Transverse colon (tissue), 4 donors: ENCODE measurements at regions not wholly inside any gene's neighbourhood (a gene's known extent, or its start where the extent isn't known, plus 50 kb on each side); places are given as distances from the start of the nearest gene placed in this dataset.

Experiments used
- DNase-seq: peaks from one replicate; pipeline ENCODE4 v3.0.0-alpha.2; 2019
- H3K27ac ChIP-seq, 4 donors: fragments of 200-600 bp; sonication (generic); 2 replicates each; pipeline ENCODE4 v1.5.1; 2016 to 2018; ENCODE audit warnings: inconsistent platforms in 4 of 4
- H3K27me3 ChIP-seq: fragments of 200-600 bp; sonication (generic); 2 replicates; pipeline ENCODE4 v1.5.1; 2017; ENCODE audit warnings: inconsistent platforms
- H3K36me3 ChIP-seq, 4 donors: fragments of 200-600 bp; sonication (generic); 2 replicates each; pipeline ENCODE4 v1.5.1; 2017 to 2019; ENCODE audit warnings: inconsistent platforms in 4 of 4
- H3K4me1 ChIP-seq, 4 donors: fragments of 200-600 bp; sonication (generic); 2 replicates each; pipeline ENCODE4 v1.5.1; 2017 to 2020; ENCODE audit warnings: inconsistent platforms in 4 of 4
- H3K4me3 ChIP-seq, 4 donors: fragments of 200-600 bp; sonication (generic); 1 replicate in 1 of 4; 2 replicates in 3 of 4; pipeline versions ENCODE4 v1.5.1 to v1.6.1; 2017 to 2019; ENCODE audit warnings: inconsistent platforms in 4 of 4
- H3K9me3 ChIP-seq, 2 donors: fragments of 200-600 bp; sonication (generic); 2 replicates each; pipeline ENCODE4 v1.5.1; 2017 to 2019; ENCODE audit warnings: inconsistent platforms in 2 of 2
- CTCF ChIP-seq, 5 experiments: fragments of 200-600 bp in 3 of 5; fragments of 450-650 bp in 2 of 5; sonication (generic) in 3 of 5; IDR thresholded peaks; 1 replicate in 2 of 5; 2 replicates in 3 of 5; pipeline ENCODE4 v1.5.1; 2016 to 2017; ENCODE audit warnings: antibody characterized with exemption in 5 of 5, inconsistent platforms in 3 of 5, mild to moderate bottlenecking in 2 of 5, moderate library complexity in 1 of 5
- EP300 ChIP-seq: sonication (generic); formaldehyde crosslinking; IDR thresholded peaks from one replicate; pipeline ENCODE4 v1.6.1; 2017; ENCODE audit warnings: antibody characterized with exemption, low read depth
- POLR2A ChIP-seq: fragments of 450-650 bp; IDR thresholded peaks from one replicate; pipeline ENCODE4 v1.6.1; 2016; ENCODE audit warnings: antibody characterized with exemption, mild to moderate bottlenecking, moderate library complexity
- POLR2AphosphoS5 ChIP-seq, 3 donors: sonication (generic); formaldehyde crosslinking; IDR thresholded peaks; one replicate each; pipeline ENCODE4 v1.6.1; 2016; ENCODE audit warnings: antibody characterized with exemption in 3 of 3
- WGBS, 2 donors: methylation state at CpG; one replicate each; pipeline ENCODE4 v1.1.5; 2018; ENCODE audit warnings: low coverage in 1 of 2; 5-methylcytosine and 5-hydroxymethylcytosine counted together
- in situ Hi-C, 4 donors: fragments of 200-750 bp; cut with MboI; loops; one replicate each; pipeline versions ENCODE4 v1.15.0 to v1.15.1; 2017; ENCODE audit warnings: low sequenced_read_pairs in 3 of 4, low pct_ligation_motif_present in 1 of 4, low pct_unique_long_range_greater_than_20kb in 1 of 4
- intact Hi-C: fragments of 100-400 bp; cut with DNase I; formaldehyde crosslinking; loops from one replicate; pipeline ENCODE4 v1.15.1; 2023; ENCODE audit warnings: low total_unique reads

- 59% methylated on average over 3 of the region's 3 CpGs; no CpG with 5 or more reads in 1 of the 2 donors for WGBS, 2 donors
- no peak overlapping the region for H3K27ac ChIP-seq
- TF ChIP-seq EP300 (no peak), POLR2A (no peak), POLR2AphosphoS5 (IDR thresholded peaks at IDR 0.05) (no peak), CTCF (IDR thresholded peaks at IDR 0.05) (no peak)
- intact Hi-C loops = no loop called here
- in situ Hi-C loops = no loop called here
- H3K4me1 ChIP-seq = no peaks in the 10 kb centered on the region
- no peaks in the 10 kb centered on the region for H3K36me3 ChIP-seq
- H3K4me3 ChIP-seq = no peak overlapping the region
- no peaks in the 10 kb centered on the region for H3K27me3 ChIP-seq
- H3K9me3 ChIP-seq = no peaks in the 10 kb centered on the region
- DNase-seq = no peak
Observed at GRCh38 chrX:138287205-138287877, 424.2 kb downstream of the FGF13 start.

- Histone ChIP-seq H3K36me3 (no peaks in the 10 kb centered on the region), H3K27ac (no peak overlapping the region), H3K4me3 (no peak overlapping the region), H3K27me3 (no peaks in the 10 kb centered on the region), H3K4me1 (no peaks in the 10 kb centered on the region), H3K9me3 (no peaks in the 10 kb centered on the region)
- in situ Hi-C loops (no loop called here), intact Hi-C loops (loop anchor here (5.0 kb wide), 1 partner anchor 452 kb away; no protein-coding TSS in a partner anchor)
- DNase-seq = no peak
- 67% methylated on average over 5 of the region's 5 CpGs; no CpG with 5 or more reads in 1 of the 2 donors for WGBS, 2 donors
- TF ChIP-seq CTCF (IDR thresholded peaks at IDR 0.05) = no peak
- TF ChIP-seq EP300 = no peak
- TF ChIP-seq POLR2A = no peak
- no peak for TF ChIP-seq POLR2AphosphoS5 (IDR thresholded peaks at IDR 0.05)
Observed at GRCh38 chrX:138294951-138295350, 416.6 kb downstream of the FGF13 start.

GRCh38 chrX:138298268-138298667, 413.2 kb downstream of the FGF13 start:
- intact Hi-C loops = loop anchor here (5.0 kb wide), 1 partner anchor 449 kb away; no protein-coding TSS in a partner anchor

GRCh38 chrX:138345801-138346200, 365.7 kb downstream of the FGF13 start:
- no peak for TF ChIP-seq EP300
- no peak for TF ChIP-seq POLR2AphosphoS5 (IDR thresholded peaks at IDR 0.05)
- TF ChIP-seq POLR2A = no peak
- TF ChIP-seq CTCF (IDR thresholded peaks at IDR 0.05) = no peak
- Histone ChIP-seq H3K4me3 (no peak overlapping the region), H3K36me3 (no peaks in the 10 kb centered on the region), H3K27ac (no peak overlapping the region), H3K27me3 (no peaks in the 10 kb centered on the region), H3K4me1 (no peaks in the 10 kb centered on the region), H3K9me3 (no peaks in the 10 kb centered on the region)
- DNase-seq = no peak
- in situ Hi-C loops = no loop called here
- intact Hi-C loops = loop anchor here (10.0 kb wide), 1 partner anchor 229 kb away; no protein-coding TSS in a partner anchor

More at GRCh38 chrX:138298268-138298667, 413.2 kb downstream of the FGF13 start:
- Histone ChIP-seq H3K36me3 (no peaks in the 10 kb centered on the region), H3K27me3 (no peaks in the 10 kb centered on the region), H3K4me1 (no peaks in the 10 kb centered on the region), H3K27ac (no peak overlapping the region), H3K4me3 (no peak overlapping the region), H3K9me3 (no peaks in the 10 kb centered on the region)
- TF ChIP-seq POLR2AphosphoS5 (IDR thresholded peaks at IDR 0.05) (no peak), CTCF (IDR thresholded peaks at IDR 0.05) (no peak), EP300 (no peak), POLR2A (no peak)
- DNase-seq = no peak
- 48 to 54% methylated on average over 2 to 3 of the region's 3 CpGs for WGBS, 2 donors
- in situ Hi-C loops = no loop called here
